SK-N-SH treated with all-trans-retinoic acid at 6 μM for 48 hours (cell line): ENCODE measurements at regions not wholly inside any gene's neighbourhood (a gene's known extent, or its start where the extent isn't known, plus 50 kb on each side); places are given as distances from the start of the nearest gene placed in this dataset.

Experiments
- ATAC-seq: fragments of 200-7000 bp; cut with Tn5 transposase; 3 replicates; pipeline ENCODE4 v1.9.1; 2020; ENCODE audit warnings: mild to moderate bottlenecking, moderate library complexity
- ARNTL ChIP-seq: fragments of 450-650 bp; formaldehyde crosslinking; IDR thresholded peaks from 2 replicates; pipeline ENCODE4 v1.5.0; 2020; ENCODE audit warnings: low read depth, mild to moderate bottlenecking, moderate library complexity, borderline replicate concordance
- BACH2 ChIP-seq: fragments of 250-450 bp; sonication (Bioruptor Pico); IDR thresholded peaks from 2 replicates; pipeline ENCODE4 v1.9.0; 2021; ENCODE audit warnings: mild to moderate bottlenecking, borderline replicate concordance
- CSDC2 ChIP-seq: fragments of 250-450 bp; sonication (Bioruptor Pico); IDR thresholded peaks from 2 replicates; pipeline ENCODE4 v1.5.0; 2020; ENCODE audit warnings: mild to moderate bottlenecking, moderate library complexity
- ESRRG ChIP-seq: fragments of 250-450 bp; sonication (Bioruptor Pico); IDR thresholded peaks from 2 replicates; pipeline ENCODE4 v1.6.1; 2021; ENCODE audit warnings: mild to moderate bottlenecking
- GLIS3 ChIP-seq: fragments of 250-450 bp; sonication (Bioruptor Pico); IDR thresholded peaks from 2 replicates; pipeline ENCODE4 v1.5.0; 2020; ENCODE audit warnings: mild to moderate bottlenecking, moderate library complexity
- ISL1 ChIP-seq: fragments of 250-450 bp; sonication (Bioruptor Pico); IDR thresholded peaks from 2 replicates; pipeline ENCODE4 v2.1.2; 2022; ENCODE audit warnings: mild to moderate bottlenecking, moderate library complexity
- OSR1 ChIP-seq: fragments of 250-450 bp; sonication (Bioruptor Pico); IDR thresholded peaks from 2 replicates; pipeline ENCODE4 v1.8.0; 2022; ENCODE audit warnings: moderate library complexity, mild to moderate bottlenecking, inconsistent platforms
- POU6F1 ChIP-seq: fragments of 250-450 bp; sonication (Bioruptor Pico); IDR thresholded peaks from 2 replicates; pipeline ENCODE4 v1.8.0; 2021; ENCODE audit warnings: low read depth, mild to moderate bottlenecking, moderate library complexity, borderline replicate concordance
- PPARA ChIP-seq: fragments of 250-450 bp; sonication (Bioruptor Pico); IDR thresholded peaks from 2 replicates; pipeline ENCODE4 v1.5.0; 2020; ENCODE audit warnings: mild to moderate bottlenecking, borderline replicate concordance
- RARB ChIP-seq: fragments of 250-450 bp; sonication (Bioruptor Pico); IDR thresholded peaks from 2 replicates; pipeline ENCODE4 v1.8.0; 2021; ENCODE audit warnings: mild to moderate bottlenecking, moderate library complexity
- SNAI2 ChIP-seq: fragments of 250-450 bp; sonication (Bioruptor Pico); IDR thresholded peaks from 2 replicates; pipeline ENCODE4 v1.5.0; 2020; ENCODE audit warnings: mild to moderate bottlenecking, moderate library complexity
- TCF4 ChIP-seq: fragments of 250-450 bp; sonication (Bioruptor Pico); IDR thresholded peaks from 2 replicates; pipeline ENCODE4 v1.8.0; 2021; ENCODE audit warnings: mild to moderate bottlenecking, moderate library complexity, borderline replicate concordance
- TOX ChIP-seq: fragments of 250-450 bp; sonication (Bioruptor Pico); IDR thresholded peaks from 2 replicates; pipeline ENCODE4 v1.8.0; 2021; ENCODE audit warnings: mild to moderate bottlenecking, moderate library complexity, borderline replicate concordance
- TSHZ2 ChIP-seq: fragments of 250-450 bp; sonication (Bioruptor Pico); IDR thresholded peaks from 2 replicates; pipeline ENCODE4 v1.5.0; 2020; ENCODE audit warnings: mild to moderate bottlenecking, moderate library complexity
- ZC3H10 ChIP-seq: fragments of 250-450 bp; sonication (Bioruptor Pico); IDR thresholded peaks from 2 replicates; pipeline ENCODE4 v1.5.1; 2021; ENCODE audit warnings: mild to moderate bottlenecking, moderate library complexity
- ZFP3 ChIP-seq: fragments of 250-450 bp; sonication (Bioruptor Pico); IDR thresholded peaks from 2 replicates; pipeline ENCODE4 v1.5.0; 2020; ENCODE audit warnings: mild to moderate bottlenecking, moderate library complexity
- ZFP30 ChIP-seq: fragments of 450-650 bp; formaldehyde crosslinking; IDR thresholded peaks from 2 replicates; pipeline ENCODE4 v1.5.0; 2022; ENCODE audit warnings: mild to moderate bottlenecking, moderate library complexity
- ZNF565 ChIP-seq: fragments of 450-650 bp; formaldehyde crosslinking; conservative IDR thresholded peaks from 2 replicates; pipeline ENCODE4 v1.5.0; 2020; ENCODE audit warnings: low read depth, mild to moderate bottlenecking, moderate library complexity
- ZNF70 ChIP-seq: fragments of 450-650 bp; formaldehyde crosslinking; IDR thresholded peaks from 2 replicates; pipeline ENCODE4 v1.5.0; 2020; ENCODE audit warnings: mild to moderate bottlenecking, moderate library complexity
- ZNF8 ChIP-seq: fragments of 450-650 bp; formaldehyde crosslinking; IDR thresholded peaks from 2 replicates; pipeline ENCODE4 v1.5.0; 2020; ENCODE audit warnings: mild to moderate bottlenecking, moderate library complexity
- TF ChIP-seq, protein P1 (sequence below): fragments of 250-450 bp; sonication (Bioruptor Pico); IDR thresholded peaks from 2 replicates; pipeline ENCODE4 v1.5.1; 2020; ENCODE audit warnings: low read depth, mild to moderate bottlenecking, moderate library complexity
- TF ChIP-seq, protein P2 (sequence below): fragments of 250-450 bp; sonication (Bioruptor Pico); IDR thresholded peaks from 2 replicates; pipeline ENCODE4 v1.5.1; 2021; ENCODE audit warnings: mild to moderate bottlenecking, moderate library complexity
- TF ChIP-seq, protein P3 (sequence below): fragments of 250-450 bp; sonication (Bioruptor Pico); IDR thresholded peaks from 2 replicates; pipeline ENCODE4 v1.8.0; 2020; ENCODE audit warnings: mild to moderate bottlenecking, moderate library complexity, borderline replicate concordance

DNA sequence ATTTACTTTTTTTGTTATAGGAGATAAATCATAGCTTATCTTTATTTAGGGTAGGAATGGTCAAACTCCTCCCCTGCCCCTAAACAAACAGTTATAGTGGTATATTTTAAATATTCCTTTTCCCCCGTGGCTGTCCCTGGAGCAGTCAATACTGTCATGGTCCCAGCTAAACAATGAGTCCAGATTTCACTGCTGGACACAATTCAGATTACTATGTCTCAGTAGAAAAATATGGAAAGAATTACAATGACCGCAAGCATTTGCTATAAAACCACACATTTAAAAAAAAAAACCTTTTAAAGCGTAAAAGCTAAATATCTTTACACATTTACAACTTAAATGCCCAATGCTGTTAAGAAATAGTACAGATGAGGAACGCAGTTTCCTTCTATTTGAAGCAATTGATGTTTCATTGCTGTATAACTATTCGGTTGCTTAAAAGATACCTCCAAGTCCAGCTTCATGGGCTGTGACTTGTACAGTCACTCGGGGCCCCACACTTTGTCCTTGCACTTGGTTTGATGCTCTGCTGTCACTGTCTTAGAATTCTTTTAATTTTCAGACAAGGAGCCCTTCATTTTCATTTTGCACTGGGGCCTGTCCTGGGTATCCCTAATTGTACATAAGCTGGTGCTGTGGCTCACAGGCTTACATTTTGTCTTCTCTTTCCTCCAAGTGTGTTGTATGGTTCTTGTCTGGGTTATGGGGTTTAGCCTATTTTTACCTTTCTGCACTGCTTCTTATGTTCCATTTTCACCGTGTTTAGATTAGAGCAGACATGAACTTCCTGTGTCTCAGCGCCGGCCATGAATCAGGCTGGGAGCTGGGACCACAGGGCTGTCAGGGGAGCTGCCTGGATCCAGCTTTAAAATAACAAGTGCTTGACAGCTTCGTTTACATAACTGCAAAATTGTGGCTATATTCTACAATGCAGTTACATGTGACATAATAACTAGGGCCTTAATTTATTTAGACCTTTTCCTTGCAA lies 530.2 kb upstream of the FZD8 start:
- TF ChIP-seq TCF4 (no peak), TOX (0 out of 2 replicates have a peak, but pooled peaks have one; percentile 66)
- TF ChIP-seq, all 23 proteins: peak for 1
- peak; percentile 85 for ATAC-seq

GRCh38 chr10:36171556-36171952 lies 529.5 kb upstream of the FZD8 start:
- ATAC-seq: peak; percentile 67
- TF ChIP-seq TOX (no peak), ZNF8 (no peak), TCF4 (no peak), ZFP30 (no peak), PPARA (CRISPR knock-in tag) (no peak), ESRRG (no peak), ZFP3 (no peak), BACH2 (no peak), OSR1 (CRISPR knock-in tag) (no peak), RARB (CRISPR knock-in tag) (no peak), ISL1 (no peak), GLIS3 (no peak), ARNTL (CRISPR knock-in tag) (no peak), ZNF70 (CRISPR knock-in tag) (no peak), CSDC2 (CRISPR knock-in tag) (no peak), ZC3H10 (CRISPR knock-in tag) (no peak)
- TF ChIP-seq, protein P1, sequence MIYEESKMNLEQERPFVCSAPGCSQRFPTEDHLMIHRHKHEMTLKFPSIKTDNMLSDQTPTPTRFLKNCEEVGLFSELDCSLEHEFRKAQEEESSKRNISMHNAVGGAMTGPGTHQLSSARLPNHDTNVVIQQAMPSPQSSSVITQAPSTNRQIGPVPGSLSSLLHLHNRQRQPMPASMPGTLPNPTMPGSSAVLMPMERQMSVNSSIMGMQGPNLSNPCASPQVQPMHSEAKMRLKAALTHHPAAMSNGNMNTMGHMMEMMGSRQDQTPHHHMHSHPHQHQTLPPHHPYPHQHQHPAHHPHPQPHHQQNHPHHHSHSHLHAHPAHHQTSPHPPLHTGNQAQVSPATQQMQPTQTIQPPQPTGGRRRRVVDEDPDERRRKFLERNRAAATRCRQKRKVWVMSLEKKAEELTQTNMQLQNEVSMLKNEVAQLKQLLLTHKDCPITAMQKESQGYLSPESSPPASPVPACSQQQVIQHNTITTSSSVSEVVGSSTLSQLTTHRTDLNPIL (CRISPR knock-in tag): no peak
- TF ChIP-seq, protein P2, sequence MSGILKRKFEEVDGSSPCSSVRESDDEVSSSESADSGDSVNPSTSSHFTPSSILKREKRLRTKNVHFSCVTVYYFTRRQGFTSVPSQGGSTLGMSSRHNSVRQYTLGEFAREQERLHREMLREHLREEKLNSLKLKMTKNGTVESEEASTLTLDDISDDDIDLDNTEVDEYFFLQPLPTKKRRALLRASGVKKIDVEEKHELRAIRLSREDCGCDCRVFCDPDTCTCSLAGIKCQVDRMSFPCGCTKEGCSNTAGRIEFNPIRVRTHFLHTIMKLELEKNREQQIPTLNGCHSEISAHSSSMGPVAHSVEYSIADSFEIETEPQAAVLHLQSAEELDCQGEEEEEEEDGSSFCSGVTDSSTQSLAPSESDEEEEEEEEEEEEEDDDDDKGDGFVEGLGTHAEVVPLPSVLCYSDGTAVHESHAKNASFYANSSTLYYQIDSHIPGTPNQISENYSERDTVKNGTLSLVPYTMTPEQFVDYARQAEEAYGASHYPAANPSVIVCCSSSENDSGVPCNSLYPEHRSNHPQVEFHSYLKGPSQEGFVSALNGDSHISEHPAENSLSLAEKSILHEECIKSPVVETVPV (CRISPR knock-in tag): no peak
- TF ChIP-seq, protein P3, sequence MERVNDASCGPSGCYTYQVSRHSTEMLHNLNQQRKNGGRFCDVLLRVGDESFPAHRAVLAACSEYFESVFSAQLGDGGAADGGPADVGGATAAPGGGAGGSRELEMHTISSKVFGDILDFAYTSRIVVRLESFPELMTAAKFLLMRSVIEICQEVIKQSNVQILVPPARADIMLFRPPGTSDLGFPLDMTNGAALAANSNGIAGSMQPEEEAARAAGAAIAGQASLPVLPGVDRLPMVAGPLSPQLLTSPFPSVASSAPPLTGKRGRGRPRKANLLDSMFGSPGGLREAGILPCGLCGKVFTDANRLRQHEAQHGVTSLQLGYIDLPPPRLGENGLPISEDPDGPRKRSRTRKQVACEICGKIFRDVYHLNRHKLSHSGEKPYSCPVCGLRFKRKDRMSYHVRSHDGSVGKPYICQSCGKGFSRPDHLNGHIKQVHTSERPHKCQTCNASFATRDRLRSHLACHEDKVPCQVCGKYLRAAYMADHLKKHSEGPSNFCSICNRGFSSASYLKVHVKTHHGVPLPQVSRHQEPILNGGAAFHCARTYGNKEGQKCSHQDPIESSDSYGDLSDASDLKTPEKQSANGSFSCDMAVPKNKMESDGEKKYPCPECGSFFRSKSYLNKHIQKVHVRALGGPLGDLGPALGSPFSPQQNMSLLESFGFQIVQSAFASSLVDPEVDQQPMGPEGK: no peak

DNA sequence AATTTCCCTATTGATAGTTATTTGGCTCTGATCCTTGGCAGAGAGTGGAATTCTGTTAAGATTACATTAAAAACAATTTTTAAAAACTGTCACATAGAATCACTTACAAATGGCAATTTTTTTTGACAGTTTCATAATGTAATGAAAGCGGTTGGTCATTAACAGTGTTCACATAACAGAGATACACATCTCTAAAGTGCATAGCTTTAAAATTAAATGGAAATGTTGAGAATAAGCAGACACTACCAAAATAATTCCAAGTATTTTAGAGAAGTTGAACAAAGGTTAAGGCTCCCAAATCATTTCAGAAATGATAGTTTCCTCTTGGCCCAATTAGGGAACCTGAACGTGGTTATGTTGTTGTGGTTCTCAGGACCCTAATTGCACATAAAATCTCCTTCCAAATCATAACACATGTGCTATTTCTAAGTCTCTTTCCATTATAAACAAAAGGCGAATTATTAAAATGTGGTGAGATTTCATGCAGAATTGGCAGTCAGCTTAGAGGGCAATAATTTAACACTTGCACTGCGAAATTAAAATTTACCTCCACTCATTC lies 528.9 kb upstream of the FZD8 start:
- TF ChIP-seq ARNTL (CRISPR knock-in tag): no peak
- TF ChIP-seq ISL1: peak; percentile 90; the same call in 1 of the 2 replicates
- TF ChIP-seq RARB (CRISPR knock-in tag): 0 out of 2 replicates have a peak, but pooled peaks have one; percentile 46
- peak; percentile 84 for TF ChIP-seq TOX
- TF ChIP-seq ZNF565 (CRISPR knock-in tag): no peak
- ATAC-seq: peak; percentile 41

DNA sequence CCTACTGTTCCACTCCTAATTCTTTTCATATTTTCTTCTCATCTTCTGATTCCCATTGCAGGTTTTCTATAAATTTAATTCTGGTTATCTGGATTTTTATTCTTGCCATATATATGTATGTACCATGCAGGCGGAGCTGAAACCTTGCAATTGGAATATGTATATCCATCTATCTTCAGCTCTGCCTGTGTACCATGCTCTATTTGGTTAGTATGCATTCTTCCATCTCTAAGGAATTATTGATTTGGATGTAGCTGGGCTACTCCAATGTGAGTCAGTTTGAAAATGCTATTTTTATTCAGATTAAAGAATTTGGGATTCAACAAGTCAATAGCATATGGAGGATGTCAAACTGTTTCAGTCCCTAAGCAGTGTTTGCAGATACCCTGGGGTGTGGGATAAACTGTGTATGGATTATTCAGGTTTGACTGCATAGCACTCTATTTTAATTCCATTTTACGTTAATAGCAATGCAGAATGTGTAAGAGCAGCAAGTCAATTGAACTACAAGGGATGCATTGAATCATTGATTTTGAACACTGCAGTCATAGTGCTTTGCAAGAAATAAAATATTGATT lies 528.1 kb upstream of the FZD8 start:
- no peak for ATAC-seq
- TF ChIP-seq TSHZ2 (CRISPR knock-in tag): no peak
- TF ChIP-seq, protein P2 (CRISPR knock-in tag): no peak
- TF ChIP-seq POU6F1: no peak
- TF ChIP-seq TOX: no peak
- TF ChIP-seq GLIS3: no peak
- no peak for TF ChIP-seq SNAI2 (CRISPR knock-in tag)
- TF ChIP-seq PPARA (CRISPR knock-in tag): no peak
- no peak for TF ChIP-seq ARNTL (CRISPR knock-in tag)
- TF ChIP-seq ESRRG: no peak
- TF ChIP-seq ZC3H10 (CRISPR knock-in tag): no peak
- TF ChIP-seq ISL1: no peak
- TF ChIP-seq ZFP3: no peak
- TF ChIP-seq BACH2: no peak
